ENCODE measurements at regions not wholly inside any gene's neighbourhood (a gene's known extent, or its start where the extent isn't known, plus 50 kb on each side); places are given as distances from the start of the nearest gene placed in this dataset.
A peak's percentile ranks its signal among the peaks of the same experiment; 100 is the strongest.

DNA sequence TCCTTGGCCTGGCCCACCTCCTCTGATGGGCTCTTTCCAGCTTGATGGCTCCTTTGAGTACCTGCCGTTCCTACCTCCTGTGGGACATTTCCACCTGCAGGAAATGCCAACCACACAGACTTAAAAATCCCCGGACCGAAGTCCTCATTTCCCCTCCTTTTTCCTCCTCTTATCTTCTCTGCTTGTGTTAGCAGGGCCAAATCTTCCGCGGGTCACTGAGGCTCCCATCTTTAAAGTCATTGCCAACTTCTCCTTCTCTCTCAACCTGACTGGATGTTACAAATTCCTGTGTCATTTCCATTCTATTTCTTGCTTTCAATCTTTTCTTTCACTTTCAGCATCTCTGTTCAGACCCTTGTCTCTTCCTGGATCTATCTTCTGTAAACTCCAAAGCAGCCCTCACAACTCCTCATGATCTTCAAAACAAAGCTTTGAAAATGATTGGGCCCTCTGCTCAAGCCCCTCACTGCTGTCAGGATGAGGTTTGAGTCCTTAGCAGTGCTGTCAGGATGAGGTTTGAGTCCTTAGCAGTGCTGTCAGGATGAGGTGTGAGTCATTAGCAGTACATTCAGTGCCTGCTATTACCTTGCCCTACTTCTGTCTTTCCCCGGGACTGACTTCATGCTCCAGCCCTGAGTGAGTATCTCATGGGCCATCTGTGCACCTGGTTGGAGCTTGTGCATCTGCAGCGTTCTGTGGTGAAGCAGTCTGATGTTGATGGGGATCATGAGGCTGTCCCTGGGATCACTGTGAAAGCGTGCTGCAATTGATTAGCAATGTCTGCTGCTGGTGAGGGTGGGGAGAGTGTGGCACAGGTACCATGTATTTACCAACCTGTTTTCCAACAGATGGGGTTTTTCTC is 100.1 kb downstream of the IRF8 start (continued):
- peak; percentile 99 for TF ChIP-seq MLLT1 (IDR thresholded peaks at IDR 0.05)
- TF ChIP-seq POLR2A (IDR thresholded peaks at IDR 0.05; ENCODE audit: low read depth, low read length), result 0 out of 2 replicates have a peak, but pooled peaks have one; percentile 27
- TF ChIP-seq BACH1 (IDR thresholded peaks at IDR 0.05; ENCODE audit: borderline replicate concordance), result no peak
- TF ChIP-seq STAT1 (conservative IDR thresholded peaks at IDR 0.05), result no peak
- TF ChIP-seq PKNOX1 (IDR thresholded peaks at IDR 0.05), result 0 out of 2 replicates have a peak, but pooled peaks have one; percentile 31
- TF ChIP-seq, protein P1, sequence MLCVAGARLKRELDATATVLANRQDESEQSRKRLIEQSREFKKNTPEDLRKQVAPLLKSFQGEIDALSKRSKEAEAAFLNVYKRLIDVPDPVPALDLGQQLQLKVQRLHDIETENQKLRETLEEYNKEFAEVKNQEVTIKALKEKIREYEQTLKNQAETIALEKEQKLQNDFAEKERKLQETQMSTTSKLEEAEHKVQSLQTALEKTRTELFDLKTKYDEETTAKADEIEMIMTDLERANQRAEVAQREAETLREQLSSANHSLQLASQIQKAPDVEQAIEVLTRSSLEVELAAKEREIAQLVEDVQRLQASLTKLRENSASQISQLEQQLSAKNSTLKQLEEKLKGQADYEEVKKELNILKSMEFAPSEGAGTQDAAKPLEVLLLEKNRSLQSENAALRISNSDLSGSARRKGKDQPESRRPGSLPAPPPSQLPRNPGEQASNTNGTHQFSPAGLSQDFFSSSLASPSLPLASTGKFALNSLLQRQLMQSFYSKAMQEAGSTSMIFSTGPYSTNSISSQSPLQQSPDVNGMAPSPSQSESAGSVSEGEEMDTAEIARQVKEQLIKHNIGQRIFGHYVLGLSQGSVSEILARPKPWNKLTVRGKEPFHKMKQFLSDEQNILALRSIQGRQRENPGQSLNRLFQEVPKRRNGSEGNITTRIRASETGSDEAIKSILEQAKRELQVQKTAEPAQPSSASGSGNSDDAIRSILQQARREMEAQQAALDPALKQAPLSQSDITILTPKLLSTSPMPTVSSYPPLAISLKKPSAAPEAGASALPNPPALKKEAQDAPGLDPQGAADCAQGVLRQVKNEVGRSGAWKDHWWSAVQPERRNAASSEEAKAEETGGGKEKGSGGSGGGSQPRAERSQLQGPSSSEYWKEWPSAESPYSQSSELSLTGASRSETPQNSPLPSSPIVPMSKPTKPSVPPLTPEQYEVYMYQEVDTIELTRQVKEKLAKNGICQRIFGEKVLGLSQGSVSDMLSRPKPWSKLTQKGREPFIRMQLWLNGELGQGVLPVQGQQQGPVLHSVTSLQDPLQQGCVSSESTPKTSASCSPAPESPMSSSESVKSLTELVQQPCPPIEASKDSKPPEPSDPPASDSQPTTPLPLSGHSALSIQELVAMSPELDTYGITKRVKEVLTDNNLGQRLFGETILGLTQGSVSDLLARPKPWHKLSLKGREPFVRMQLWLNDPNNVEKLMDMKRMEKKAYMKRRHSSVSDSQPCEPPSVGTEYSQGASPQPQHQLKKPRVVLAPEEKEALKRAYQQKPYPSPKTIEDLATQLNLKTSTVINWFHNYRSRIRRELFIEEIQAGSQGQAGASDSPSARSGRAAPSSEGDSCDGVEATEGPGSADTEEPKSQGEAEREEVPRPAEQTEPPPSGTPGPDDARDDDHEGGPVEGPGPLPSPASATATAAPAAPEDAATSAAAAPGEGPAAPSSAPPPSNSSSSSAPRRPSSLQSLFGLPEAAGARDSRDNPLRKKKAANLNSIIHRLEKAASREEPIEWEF (IDR thresholded peaks at IDR 0.05; ENCODE audit: insufficient replicate concordance, low read depth, low read length), result no peak
- TF ChIP-seq NFYA (IDR thresholded peaks at IDR 0.05; ENCODE audit: borderline replicate concordance, low read depth, low read length), result no peak
- 0 out of 2 replicates have a peak, but pooled peaks have one; percentile 27 for TF ChIP-seq EED (IDR thresholded peaks at IDR 0.05; ENCODE audit: low read depth)
- TF ChIP-seq, protein P2, sequence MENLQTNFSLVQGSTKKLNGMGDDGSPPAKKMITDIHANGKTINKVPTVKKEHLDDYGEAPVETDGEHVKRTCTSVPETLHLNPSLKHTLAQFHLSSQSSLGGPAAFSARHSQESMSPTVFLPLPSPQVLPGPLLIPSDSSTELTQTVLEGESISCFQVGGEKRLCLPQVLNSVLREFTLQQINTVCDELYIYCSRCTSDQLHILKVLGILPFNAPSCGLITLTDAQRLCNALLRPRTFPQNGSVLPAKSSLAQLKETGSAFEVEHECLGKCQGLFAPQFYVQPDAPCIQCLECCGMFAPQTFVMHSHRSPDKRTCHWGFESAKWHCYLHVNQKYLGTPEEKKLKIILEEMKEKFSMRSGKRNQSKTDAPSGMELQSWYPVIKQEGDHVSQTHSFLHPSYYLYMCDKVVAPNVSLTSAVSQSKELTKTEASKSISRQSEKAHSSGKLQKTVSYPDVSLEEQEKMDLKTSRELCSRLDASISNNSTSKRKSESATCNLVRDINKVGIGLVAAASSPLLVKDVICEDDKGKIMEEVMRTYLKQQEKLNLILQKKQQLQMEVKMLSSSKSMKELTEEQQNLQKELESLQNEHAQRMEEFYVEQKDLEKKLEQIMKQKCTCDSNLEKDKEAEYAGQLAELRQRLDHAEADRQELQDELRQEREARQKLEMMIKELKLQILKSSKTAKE (IDR thresholded peaks at IDR 0.05; ENCODE audit: low read depth, poor library complexity, severe bottlenecking), result no peak
- no peak for TF ChIP-seq SMC3 (IDR thresholded peaks at IDR 0.05; ENCODE audit: borderline replicate concordance, low read length)
- no peak for TF ChIP-seq KDM1A (IDR thresholded peaks at IDR 0.05; ENCODE audit: borderline replicate concordance)
- no peak for TF ChIP-seq ETV6 (conservative IDR thresholded peaks at IDR 0.05 in 1 of 2, IDR thresholded peaks at IDR 0.05 in 1 of 2; ENCODE audit: borderline replicate concordance in 1 of 2, low read depth in 1 of 2)
- no peak for TF ChIP-seq TARDBP (IDR thresholded peaks at IDR 0.05; ENCODE audit: borderline replicate concordance)
- TF ChIP-seq BCL3 (IDR thresholded peaks at IDR 0.05; ENCODE audit: borderline replicate concordance, insufficient read depth, low read depth, low read length, poor library complexity, severe bottlenecking), result no peak
- no peak for TF ChIP-seq IRF3 (IDR thresholded peaks at IDR 0.05)
- TF ChIP-seq YY1 (IDR thresholded peaks at IDR 0.05; ENCODE audit: low read depth, low read length), result peak; percentile 46; the same call in 1 of the 2 replicates

Measured in GM12878 (cell line).